HG03432 (cell line): ENCODE measurements at regions not wholly inside any gene's neighbourhood (a gene's known extent, or its start where the extent isn't known, plus 50 kb on each side); places are given as distances from the start of the nearest gene placed in this dataset.
A peak's percentile ranks its signal among the peaks of the same experiment; 100 is the strongest.
"Not testable (repeated sequence)": the region's sequence is repeated elsewhere in the genome, so short reads cannot be mapped to it uniquely, and the experiment has no call there.

Experiments
- ATAC-seq: cut with Tn5 transposase; IDR thresholded peaks from one replicate; pipeline ENCODE4 v1.9.1; 2021; ENCODE audit warnings: mild to moderate bottlenecking, moderate library complexity; ENCODE audit not compliant: unreplicated experiment

GRCh38 chr4:156128616-156129015, 174.9 kb upstream of the CTSO start:
- no peak for ATAC-seq

- ATAC-seq, result no peak
Observed at GRCh38 chr4:156118507-156119220, 165.0 kb upstream of the CTSO start.

- ATAC-seq, result no peak
Observed at GRCh38 chr4:156117743-156118142, 164.1 kb upstream of the CTSO start.

GRCh38 chr4:156116991-156117390, 163.3 kb upstream of the CTSO start:
- ATAC-seq, result no peak

GRCh38 chr4:156113138-156113765, 159.6 kb upstream of the CTSO start:
- no peak for ATAC-seq

- ATAC-seq, result no peak
Observed at GRCh38 chr4:156111686-156112085, 158.0 kb upstream of the CTSO start.

- ATAC-seq, result no peak
Observed at GRCh38 chr4:156109943-156110900, 156.6 kb upstream of the CTSO start.

GRCh38 chr4:156109087-156109486, 155.4 kb upstream of the CTSO start:
- not testable (repeated sequence) for ATAC-seq

GRCh38 chr4:156103311-156103710, 149.6 kb upstream of the CTSO start:
- ATAC-seq, result no peak

GRCh38 chr4:156102411-156102810, 148.7 kb upstream of the CTSO start:
- no peak for ATAC-seq

- no peak for ATAC-seq
Observed at GRCh38 chr4:156101571-156101970, 147.9 kb upstream of the CTSO start.

- no peak for ATAC-seq
Observed at GRCh38 chr4:156100651-156101050, 147.0 kb upstream of the CTSO start.

GRCh38 chr4:156098805-156099204, 145.1 kb upstream of the CTSO start:
- ATAC-seq, result no peak

GRCh38 chr4:156085100-156085499, 131.4 kb upstream of the CTSO start:
- ATAC-seq, result no peak

- no peak for ATAC-seq
Observed at GRCh38 chr4:156084373-156084772, 130.7 kb upstream of the CTSO start.

GRCh38 chr4:156073976-156074375, 120.3 kb upstream of the CTSO start:
- no peak for ATAC-seq

GRCh38 chr4:156060661-156061060, 107.0 kb upstream of the CTSO start:
- ATAC-seq, result no peak

- no peak for ATAC-seq
Observed at GRCh38 chr4:156053174-156053573, 99.5 kb upstream of the CTSO start.

- ATAC-seq, result no peak
Observed at GRCh38 chr4:156052116-156052515, 98.5 kb upstream of the CTSO start.

GRCh38 chr4:156038772-156039171, 85.1 kb upstream of the CTSO start:
- no peak for ATAC-seq

- ATAC-seq, result peak; percentile 81
Observed at GRCh38 chr4:156036496-156036895, 82.8 kb upstream of the CTSO start.

GRCh38 chr4:156029691-156030090, 76.0 kb upstream of the CTSO start:
- no peak for ATAC-seq
